ENCODE measurements at regions not wholly inside any gene's neighbourhood (a gene's known extent, or its start where the extent isn't known, plus 50 kb on each side); places are given as distances from the start of the nearest gene placed in this dataset.
"Not testable (repeated sequence)": the region's sequence is repeated elsewhere in the genome, so short reads cannot be mapped to it uniquely, and the experiment has no call there.

- no peak for DNase-seq
- Mint-ChIP-seq H3K4me3 (no peak overlapping the region), H3K27ac (no peak overlapping the region), H3K9me3 (peaks cover 32% of the 10 kb centered on the region), H3K27me3 (no peaks in the 10 kb centered on the region), H3K36me3 (ENCODE audit: low read depth) (no peaks in the 10 kb centered on the region), H3K4me1 (ENCODE audit: low read depth) (no peaks in the 10 kb centered on the region)
Observed at GRCh38 chr2:83879127-83879526, 580.0 kb downstream of the SUCLG1 start.

GRCh38 chr2:83877261-83877660 lies 581.8 kb downstream of the SUCLG1 start:
- not testable (repeated sequence) for DNase-seq; H3K4me3 Mint-ChIP-seq; H3K36me3 Mint-ChIP-seq (ENCODE audit: low read depth); H3K27me3 Mint-ChIP-seq; H3K27ac Mint-ChIP-seq; H3K4me1 Mint-ChIP-seq (ENCODE audit: low read depth)
- H3K9me3 Mint-ChIP-seq = peaks cover 45% of the 10 kb centered on the region

GRCh38 chr2:83874712-83875430 lies 584.2 kb downstream of the SUCLG1 start:
- no peak overlapping the region for H3K27ac Mint-ChIP-seq
- no peaks in the 10 kb centered on the region for H3K4me1 Mint-ChIP-seq (ENCODE audit: low read depth)
- no peaks in the 10 kb centered on the region for H3K27me3 Mint-ChIP-seq
- peaks cover 45% of the 10 kb centered on the region for H3K9me3 Mint-ChIP-seq
- DNase-seq = no peak
- H3K4me3 Mint-ChIP-seq = no peak overlapping the region
- H3K36me3 Mint-ChIP-seq (ENCODE audit: low read depth) = no peaks in the 10 kb centered on the region

GRCh38 chr2:83874066-83874465 lies 585.0 kb downstream of the SUCLG1 start:
- Mint-ChIP-seq H3K9me3 (peaks cover 40% of the 10 kb centered on the region), H3K27me3 (no peaks in the 10 kb centered on the region), H3K36me3 (ENCODE audit: low read depth) (no peaks in the 10 kb centered on the region), H3K4me3 (no peak overlapping the region), H3K27ac (no peak overlapping the region), H3K4me1 (ENCODE audit: low read depth) (no peaks in the 10 kb centered on the region)
- no peak for DNase-seq

GRCh38 chr2:83873110-83873509 lies 586.0 kb downstream of the SUCLG1 start:
- Mint-ChIP-seq H3K27ac (no peak overlapping the region), H3K36me3 (ENCODE audit: low read depth) (no peaks in the 10 kb centered on the region)

GRCh38 chr2:83866211-83866610 lies 592.9 kb downstream of the SUCLG1 start:
- Mint-ChIP-seq H3K27ac (no peak overlapping the region), H3K4me1 (ENCODE audit: low read depth) (no peaks in the 10 kb centered on the region), H3K36me3 (ENCODE audit: low read depth) (no peaks in the 10 kb centered on the region), H3K27me3 (no peaks in the 10 kb centered on the region), H3K4me3 (no peak overlapping the region), H3K9me3 (no peaks in the 10 kb centered on the region)
- DNase-seq = no peak

More at GRCh38 chr2:83873110-83873509, 586.0 kb downstream of the SUCLG1 start:
- no peaks in the 10 kb centered on the region for H3K27me3 Mint-ChIP-seq
- no peaks in the 10 kb centered on the region for H3K4me1 Mint-ChIP-seq (ENCODE audit: low read depth)
- DNase-seq = no peak
- no peak overlapping the region for H3K4me3 Mint-ChIP-seq
- H3K9me3 Mint-ChIP-seq = peaks cover 30% of the 10 kb centered on the region

- H3K4me3 Mint-ChIP-seq = no peak overlapping the region
- no peaks in the 10 kb centered on the region for H3K36me3 Mint-ChIP-seq (ENCODE audit: low read depth)
- DNase-seq = no peak
- no peaks in the 10 kb centered on the region for H3K9me3 Mint-ChIP-seq
- H3K27me3 Mint-ChIP-seq = no peaks in the 10 kb centered on the region
- no peak overlapping the region for H3K27ac Mint-ChIP-seq
- H3K4me1 Mint-ChIP-seq (ENCODE audit: low read depth) = no peaks in the 10 kb centered on the region
Observed at GRCh38 chr2:83862600-83862999, 596.5 kb downstream of the SUCLG1 start.

- no peaks in the 10 kb centered on the region for H3K4me1 Mint-ChIP-seq (ENCODE audit: low read depth)
- no peaks in the 10 kb centered on the region for H3K36me3 Mint-ChIP-seq (ENCODE audit: low read depth)
- H3K4me3 Mint-ChIP-seq = no peak overlapping the region
- no peaks in the 10 kb centered on the region for H3K9me3 Mint-ChIP-seq
- no peak for DNase-seq
- H3K27me3 Mint-ChIP-seq = no peaks in the 10 kb centered on the region
- H3K27ac Mint-ChIP-seq = no peak overlapping the region
Observed at GRCh38 chr2:83860320-83860719, 598.8 kb downstream of the SUCLG1 start.

- no peak for DNase-seq
- H3K36me3 Mint-ChIP-seq (ENCODE audit: low read depth) = no peaks in the 10 kb centered on the region
- no peaks in the 10 kb centered on the region for H3K27me3 Mint-ChIP-seq
- H3K9me3 Mint-ChIP-seq = no peaks in the 10 kb centered on the region
- no peak overlapping the region for H3K27ac Mint-ChIP-seq
- no peaks in the 10 kb centered on the region for H3K4me1 Mint-ChIP-seq (ENCODE audit: low read depth)
- no peak overlapping the region for H3K4me3 Mint-ChIP-seq
Observed at GRCh38 chr2:83859553-83859952, 599.5 kb downstream of the SUCLG1 start.

GRCh38 chr2:83851066-83851465 lies 608.0 kb downstream of the SUCLG1 start:
- Mint-ChIP-seq H3K9me3 (peaks cover 8% of the 10 kb centered on the region), H3K36me3 (ENCODE audit: low read depth) (no peaks in the 10 kb centered on the region), H3K4me1 (ENCODE audit: low read depth) (no peaks in the 10 kb centered on the region), H3K27ac (no peak overlapping the region), H3K27me3 (no peaks in the 10 kb centered on the region), H3K4me3 (no peak overlapping the region)
- DNase-seq = no peak

GRCh38 chr2:83850071-83850725 lies 608.9 kb downstream of the SUCLG1 start:
- Mint-ChIP-seq H3K4me1 (ENCODE audit: low read depth) (no peaks in the 10 kb centered on the region), H3K36me3 (ENCODE audit: low read depth) (no peaks in the 10 kb centered on the region), H3K4me3 (no peak overlapping the region)

GRCh38 chr2:83844490-83844889 lies 614.6 kb downstream of the SUCLG1 start:
- Mint-ChIP-seq H3K9me3 (peaks cover 2% of the 10 kb centered on the region), H3K4me1 (ENCODE audit: low read depth) (no peaks in the 10 kb centered on the region), H3K4me3 (no peak overlapping the region), H3K27ac (no peak overlapping the region), H3K27me3 (no peaks in the 10 kb centered on the region), H3K36me3 (ENCODE audit: low read depth) (no peaks in the 10 kb centered on the region)
- no peak for DNase-seq

More at GRCh38 chr2:83850071-83850725, 608.9 kb downstream of the SUCLG1 start:
- Mint-ChIP-seq H3K9me3 (peaks cover 8% of the 10 kb centered on the region), H3K27ac (no peak overlapping the region), H3K27me3 (no peaks in the 10 kb centered on the region)
- no peak for DNase-seq

GRCh38 chr2:83842421-83842820 lies 616.7 kb downstream of the SUCLG1 start:
- DNase-seq = no peak
- Mint-ChIP-seq H3K9me3 (no peaks in the 10 kb centered on the region), H3K36me3 (ENCODE audit: low read depth) (no peaks in the 10 kb centered on the region), H3K4me1 (ENCODE audit: low read depth) (no peaks in the 10 kb centered on the region), H3K27ac (no peak overlapping the region), H3K4me3 (no peak overlapping the region), H3K27me3 (no peaks in the 10 kb centered on the region)

GRCh38 chr2:83837823-83838222 lies 621.3 kb downstream of the SUCLG1 start:
- no peaks in the 10 kb centered on the region for H3K27me3 Mint-ChIP-seq
- H3K4me1 Mint-ChIP-seq (ENCODE audit: low read depth) = no peaks in the 10 kb centered on the region
- peaks cover 3% of the 10 kb centered on the region for H3K9me3 Mint-ChIP-seq
- H3K36me3 Mint-ChIP-seq (ENCODE audit: low read depth) = no peaks in the 10 kb centered on the region
- no peak for DNase-seq
- H3K4me3 Mint-ChIP-seq = no peak overlapping the region
- no peak overlapping the region for H3K27ac Mint-ChIP-seq

GRCh38 chr2:83827618-83828017 lies 631.5 kb downstream of the SUCLG1 start:
- Mint-ChIP-seq H3K36me3 (ENCODE audit: low read depth) (no peaks in the 10 kb centered on the region), H3K27ac (no peak overlapping the region), H3K4me1 (ENCODE audit: low read depth) (no peaks in the 10 kb centered on the region), H3K9me3 (no peaks in the 10 kb centered on the region), H3K27me3 (no peaks in the 10 kb centered on the region), H3K4me3 (no peak overlapping the region)
- no peak for DNase-seq
